HepG2 (cell line): ENCODE measurements at regions not wholly inside any gene's neighbourhood (a gene's known extent, or its start where the extent isn't known, plus 50 kb on each side); places are given as distances from the start of the nearest gene placed in this dataset.

Experiments used
- ATAC-seq: fragments of 200-7000 bp; cut with Tn5 transposase; 3 replicates; pipeline ENCODE4 v1.9.1; 2020; ENCODE audit warnings: mild to moderate bottlenecking, moderate library complexity
- BruUV-seq: library from RNA; stranded (reverse); fragments of 400-500 nt; replicated peaks from 2 replicates; lab custom pipeline; 2021; lab: Mats Ljungman, UMichigan
- CTCF ChIA-PET: fragments of 300-600 bp; formaldehyde crosslinking; extraction: SDS; loops from one replicate; lab custom pipeline; 2021; ENCODE audit warnings: low total read pairs, inconsistent platforms, low intra/inter-chr PET ratio; lab: Yijun Ruan, JAX
- POLR2A ChIA-PET: fragments of 350-600 bp; sonication (Branson Sonifier 250); formaldehyde crosslinking; loops from one replicate; lab custom pipeline; 2020; ENCODE audit warnings: antibody characterized with exemption, inconsistent platforms; lab: Yijun Ruan, JAX
- DNase-seq: peaks from one replicate; pipeline ENCODE4 v3.0.0-alpha.2; 2015; ENCODE audit warnings: low spot score
- FAIRE-seq: peaks from 3 replicates; lab custom pipeline; 2011; peaks lifted over from hg19 to GRCh38; lab: Jason Lieb, UNC
- H2AFZ ChIP-seq: one replicate; pipeline ENCODE4 v1.6.1; 2011; ENCODE audit warnings: low read length, inconsistent platforms
- H3K27ac ChIP-seq: fragments of 300-600 bp; 3 replicates; pipeline ENCODE4 v1.8.0; 2011; ENCODE audit warnings: mixed run types, mild to moderate bottlenecking, mixed read lengths, low read length, inconsistent platforms; ENCODE audit not compliant: insufficient read depth; ENCODE audit errors: extremely low read length
- H3K27me3 ChIP-seq, 2 experiments: fragments of 200-600 bp in 1 of 2; 2 replicates in 1 of 2; 3 replicates in 1 of 2; pipeline versions ENCODE4 v1.6.0 to v1.8.0; 2011; ENCODE audit warnings: low read length in 2 of 2, mild to moderate bottlenecking in 2 of 2, moderate library complexity in 2 of 2, inconsistent platforms in 1 of 2; ENCODE audit not compliant: insufficient read depth in 2 of 2, control insufficient read depth in 1 of 2
- H3K36me3 ChIP-seq, 2 experiments: fragments of 200-600 bp in 1 of 2; replicated peaks in 1 of 2; 2 replicates in 1 of 2; 3 replicates in 1 of 2; pipeline versions ENCODE4 v1.5.1 to v1.8.0; 2011; ENCODE audit warnings: low read length in 2 of 2, inconsistent platforms in 1 of 2; ENCODE audit not compliant: insufficient read depth in 2 of 2, control insufficient read depth in 1 of 2
- H3K4me1 ChIP-seq: 2 replicates; pipeline ENCODE4 v1.5.1; 2012; ENCODE audit warnings: low read length, inconsistent platforms; ENCODE audit not compliant: insufficient read depth
- H3K4me2 ChIP-seq: 2 replicates; pipeline ENCODE4 v1.6.0; 2011; ENCODE audit warnings: low read depth, low read length, inconsistent platforms
- H3K4me3 ChIP-seq, 3 experiments: fragments of 200-600 bp in 1 of 3; sonication (generic), shearing (Covaris generic) in 1 of 3; replicated peaks in 1 of 3; 2 replicates each; pipeline ENCODE4 v1.5.1; 2011 to 2016; ENCODE audit warnings: low read length in 3 of 3, inconsistent platforms in 2 of 3, low read depth in 2 of 3, mild to moderate bottlenecking in 2 of 3, control low read depth in 1 of 3, mixed read lengths in 1 of 3; ENCODE audit not compliant: insufficient read depth in 1 of 3
- H3K79me2 ChIP-seq: one replicate; pipeline ENCODE4 v1.6.1; 2011; ENCODE audit warnings: low read length, inconsistent platforms; ENCODE audit not compliant: insufficient read depth
- H3K9ac ChIP-seq: 2 replicates; pipeline ENCODE4 v1.6.0; 2011; ENCODE audit warnings: mild to moderate bottlenecking, low read depth, low read length, inconsistent platforms; ENCODE audit not compliant: insufficient read depth
- H3K9me3 ChIP-seq: 2 replicates; pipeline ENCODE4 v1.5.1; 2012; ENCODE audit warnings: mild to moderate bottlenecking, low read length
- H4K20me1 ChIP-seq: 2 replicates; pipeline ENCODE4 v1.6.0; 2011; ENCODE audit warnings: inconsistent platforms, mild to moderate bottlenecking, low read length, moderate library complexity; ENCODE audit not compliant: insufficient read depth
- AKNA ChIP-seq: sonication (generic); formaldehyde crosslinking; IDR thresholded peaks from 2 replicates; pipeline ENCODE4 v1.4.0; 2020; ENCODE audit warnings: missing genetic modification reagents, borderline replicate concordance
- CCAR2 ChIP-seq: fragments of 200-400 bp; formaldehyde crosslinking; optimal IDR thresholded peaks from 2 replicates; pipeline ENCODE3; 2018; ENCODE audit warnings: low read depth, mild to moderate bottlenecking, low read length, moderate library complexity
- DNMT3B ChIP-seq: conservative IDR thresholded peaks from 2 replicates; pipeline ENCODE4 v1.6.1; 2016; ENCODE audit warnings: missing biosample characterization, control low read depth
- GFI1 ChIP-seq: sonication (generic); formaldehyde crosslinking; IDR thresholded peaks from 2 replicates; pipeline ENCODE4 v1.5.0; 2020; ENCODE audit warnings: missing genetic modification reagents, mild to moderate bottlenecking, borderline replicate concordance
- HES4 ChIP-seq: sonication (generic); formaldehyde crosslinking; IDR thresholded peaks from 2 replicates; pipeline ENCODE4 v1.9.0; 2021; ENCODE audit warnings: mild to moderate bottlenecking, missing genetic modification reagents, borderline replicate concordance
- HNF4G ChIP-seq, 2 experiments: sonication (generic) in 1 of 2; formaldehyde crosslinking in 1 of 2; IDR thresholded peaks; 2 replicates each; pipeline versions ENCODE4 v1.4.0 to v1.6.1; 2011 to 2020; ENCODE audit warnings: borderline replicate concordance in 2 of 2, low read depth in 2 of 2, mild to moderate bottlenecking in 2 of 2, low read length in 1 of 2, missing genetic modification reagents in 1 of 2, moderate library complexity in 1 of 2
- NCOA5 ChIP-seq: sonication (generic); formaldehyde crosslinking; IDR thresholded peaks from 2 replicates; pipeline ENCODE4 v1.4.0; 2020; ENCODE audit warnings: missing genetic modification reagents
- ZMYM4 ChIP-seq: sonication (generic); formaldehyde crosslinking; IDR thresholded peaks from 2 replicates; pipeline ENCODE4 v1.8.1; 2023; ENCODE audit warnings: mild to moderate bottlenecking, missing genetic modification reagents
- ZNF280D ChIP-seq: sonication (generic); formaldehyde crosslinking; IDR thresholded peaks from 2 replicates; pipeline ENCODE4 v1.5.1; 2020; ENCODE audit warnings: mild to moderate bottlenecking, missing genetic modification reagents
- ZNF30 ChIP-seq: sonication (generic); formaldehyde crosslinking; IDR thresholded peaks from 2 replicates; pipeline ENCODE4 v1.5.0; 2020; ENCODE audit warnings: mild to moderate bottlenecking, missing genetic modification reagents
- ZNF326 ChIP-seq: sonication (generic); formaldehyde crosslinking; IDR thresholded peaks from 2 replicates; pipeline ENCODE4 v1.4.0; 2020; ENCODE audit warnings: missing genetic modification reagents, borderline replicate concordance
- ZNF670 ChIP-seq: sonication (generic); formaldehyde crosslinking; IDR thresholded peaks from 2 replicates; pipeline ENCODE4 v1.8.0; 2022; ENCODE audit warnings: mild to moderate bottlenecking, missing genetic modification reagents, borderline replicate concordance
- ZNF672 ChIP-seq: sonication (generic); formaldehyde crosslinking; IDR thresholded peaks from 2 replicates; pipeline ENCODE4 v1.8.1; 2022; ENCODE audit warnings: missing genetic modification reagents
- ZNF761 ChIP-seq: sonication (generic); formaldehyde crosslinking; conservative IDR thresholded peaks from 2 replicates; pipeline ENCODE4 v1.4.0; 2020; ENCODE audit warnings: mild to moderate bottlenecking, missing genetic modification reagents
- WGBS: methylation state at CpG from one replicate; pipeline ENCODE4 v1.1.6; 2017; ENCODE audit warnings: low lambda C conversion rate; 5-methylcytosine and 5-hydroxymethylcytosine counted together
- in situ Hi-C: cut with HindIII; loops from 2 replicates; pipeline ENCODE4 v1.10.0; 2017; ENCODE audit warnings: low pct_unique_long_range_greater_than_20kb; ENCODE audit not compliant: extremely low pct_ligation_motif_present
- intact Hi-C: fragments of 100-400 bp; cut with micrococcal nuclease; formaldehyde crosslinking; loops from one replicate; pipeline ENCODE4 v1.10.0; 2022; ENCODE audit not compliant: unreplicated experiment

GRCh38 chr1:163744301-163744887, 422.6 kb downstream of the NUF2 start (continued):
- TF ChIP-seq ZNF280D (CRISPR knock-in tag): no peak
- no peak for TF ChIP-seq ZNF326 (CRISPR knock-in tag)
- TF ChIP-seq ZNF761: no peak

GRCh38 chr1:163745204-163745603, 423.4 kb downstream of the NUF2 start:
- no peak for FAIRE-seq
- WGBS: 0% methylated on average over 1 of the region's 2 CpGs
- Histone ChIP-seq H2AFZ (no peak overlapping the region), H4K20me1 (no peaks in the 10 kb centered on the region), H3K4me2 (no peak overlapping the region), H3K36me3 (no peaks in the 10 kb centered on the region), H3K4me1 (no peaks in the 10 kb centered on the region), H3K4me3 (no peak overlapping the region), H3K27me3 (no peaks in the 10 kb centered on the region), H3K79me2 (no peaks in the 10 kb centered on the region), H3K9ac (no peak overlapping the region), H3K27ac (no peak overlapping the region), H3K9me3 (peaks cover 93% of the 10 kb centered on the region)
- intact Hi-C loops (no loop called here), in situ Hi-C loops (no loop called here)
- CTCF ChIA-PET: no interaction called here
- POLR2A ChIA-PET: no interaction called here
- DNase-seq: no peak
- no peak for ATAC-seq
- no TSS peak for BruUV-seq
- TF ChIP-seq AKNA (CRISPR knock-in tag) (no peak), HNF4G (IDR thresholded peaks at IDR 0.05; ENCODE audit: borderline replicate concordance, low read depth, low read length) (no peak), HNF4G (CRISPR knock-in tag; IDR thresholded peaks at IDR 0.05; ENCODE audit: borderline replicate concordance, low read depth) (no peak), NCOA5 (CRISPR knock-in tag) (no peak), DNMT3B (no peak), ZNF670 (CRISPR knock-in tag) (no peak), ZMYM4 (no peak), CCAR2 (no peak), ZNF672 (CRISPR knock-in tag) (no peak), ZNF30 (CRISPR knock-in tag) (no peak), HES4 (no peak), GFI1 (no peak)
